Stimulated activated naive CD8-positive, alpha-beta T cell treated with anti-CD3 and anti-CD28 coated beads, Interleukin-15, Interleukin-2, amounts not matched to agents 100 U/mL and 50 U/mL, for 24 hours (primary cell): ENCODE measurements at regions not wholly inside any gene's neighbourhood (a gene's known extent, or its start where the extent isn't known, plus 50 kb on each side); places are given as distances from the start of the nearest gene placed in this dataset.

Source experiments
- ATAC-seq: fragments of 150-1000 bp; cut with Tn5 transposase; one replicate; pipeline ENCODE4 v1.10.0; 2021
- DNase-seq: peaks from one replicate; pipeline ENCODE4 v3.0.0; 2021

GRCh38 chr12:65598688-65599087, 225.6 kb upstream of the HMGA2 start:
- ATAC-seq (no peak), DNase-seq (no peak)

- ATAC-seq = no peak
- no peak for DNase-seq
Measured at GRCh38 chr12:65602253-65602609, 222.1 kb upstream of the HMGA2 start.

GRCh38 chr12:65602610-65603295, 221.5 kb upstream of the HMGA2 start:
- peak; percentile 65 for DNase-seq
- ATAC-seq = peak; percentile 73

- DNase-seq (no peak), ATAC-seq (no peak)
Measured at GRCh38 chr12:65603438-65604351, 220.6 kb upstream of the HMGA2 start.

GRCh38 chr12:65605019-65605418, 219.3 kb upstream of the HMGA2 start:
- no peak for DNase-seq
- no peak for ATAC-seq

GRCh38 chr12:65606008-65606766, 218.1 kb upstream of the HMGA2 start:
- DNase-seq (no peak), ATAC-seq (no peak)

GRCh38 chr12:65607401-65607841, 216.9 kb upstream of the HMGA2 start:
- DNase-seq (no peak), ATAC-seq (no peak)

- ATAC-seq (no peak), DNase-seq (no peak)
Measured at GRCh38 chr12:65608319-65608916, 215.9 kb upstream of the HMGA2 start.

GRCh38 chr12:65609359-65609771, 214.9 kb upstream of the HMGA2 start:
- no peak for ATAC-seq
- no peak for DNase-seq

GRCh38 chr12:65611396-65611795, 212.9 kb upstream of the HMGA2 start:
- DNase-seq (no peak), ATAC-seq (no peak)

GRCh38 chr12:65612440-65612839, 211.8 kb upstream of the HMGA2 start:
- ATAC-seq (no peak), DNase-seq (no peak)

- no peak for ATAC-seq
- no peak for DNase-seq
Measured at GRCh38 chr12:65613692-65614091, 210.6 kb upstream of the HMGA2 start.

GRCh38 chr12:65614259-65614889, 209.9 kb upstream of the HMGA2 start:
- DNase-seq (no peak), ATAC-seq (no peak)

GRCh38 chr12:65615118-65615517, 209.2 kb upstream of the HMGA2 start:
- ATAC-seq (no peak), DNase-seq (no peak)

- ATAC-seq (no peak), DNase-seq (no peak)
Measured at GRCh38 chr12:65616022-65616421, 208.3 kb upstream of the HMGA2 start.

GRCh38 chr12:65618588-65618987, 205.7 kb upstream of the HMGA2 start:
- no peak for ATAC-seq
- no peak for DNase-seq

- no peak for DNase-seq
- no peak for ATAC-seq
Measured at GRCh38 chr12:65619018-65619417, 205.3 kb upstream of the HMGA2 start.

GRCh38 chr12:65620046-65620445, 204.2 kb upstream of the HMGA2 start:
- DNase-seq = no peak
- no peak for ATAC-seq

- no peak for DNase-seq
- no peak for ATAC-seq
Measured at GRCh38 chr12:65622056-65622455, 202.2 kb upstream of the HMGA2 start.

- DNase-seq (no peak), ATAC-seq (no peak)
Measured at GRCh38 chr12:65623507-65623906, 200.8 kb upstream of the HMGA2 start.

GRCh38 chr12:65624554-65625086, 199.7 kb upstream of the HMGA2 start:
- ATAC-seq = no peak

GRCh38 chr12:65628061-65628460, 196.2 kb upstream of the HMGA2 start:
- ATAC-seq (no peak), DNase-seq (no peak)

More at GRCh38 chr12:65624554-65625086, 199.7 kb upstream of the HMGA2 start:
- DNase-seq = no peak
